ENCODE measurements at regions not wholly inside any gene's neighbourhood (a gene's known extent, or its start where the extent isn't known, plus 50 kb on each side); places are given as distances from the start of the nearest gene placed in this dataset.

- TF ChIP-seq EZH2 (IDR thresholded peaks at IDR 0.05): no peak
- no peak for TF ChIP-seq POLR2AphosphoS5 (IDR thresholded peaks at IDR 0.05; ENCODE audit: borderline replicate concordance, low read depth, low read length)
- TF ChIP-seq FOXP2 (optimal IDR thresholded peaks at IDR 0.05; ENCODE audit: control extremely low read depth, extremely low read length, insufficient read depth): no peak
These were observed 178.6 kb downstream of the EMX2 start for GRCh38 chr10:117720931-117721835.
